ENCODE measurements at regions not wholly inside any gene's neighbourhood (a gene's known extent, or its start where the extent isn't known, plus 50 kb on each side); places are given as distances from the start of the nearest gene placed in this dataset.
"Not testable (repeated sequence)": the region's sequence is repeated elsewhere in the genome, so short reads cannot be mapped to it uniquely, and the experiment has no call there.

DNA sequence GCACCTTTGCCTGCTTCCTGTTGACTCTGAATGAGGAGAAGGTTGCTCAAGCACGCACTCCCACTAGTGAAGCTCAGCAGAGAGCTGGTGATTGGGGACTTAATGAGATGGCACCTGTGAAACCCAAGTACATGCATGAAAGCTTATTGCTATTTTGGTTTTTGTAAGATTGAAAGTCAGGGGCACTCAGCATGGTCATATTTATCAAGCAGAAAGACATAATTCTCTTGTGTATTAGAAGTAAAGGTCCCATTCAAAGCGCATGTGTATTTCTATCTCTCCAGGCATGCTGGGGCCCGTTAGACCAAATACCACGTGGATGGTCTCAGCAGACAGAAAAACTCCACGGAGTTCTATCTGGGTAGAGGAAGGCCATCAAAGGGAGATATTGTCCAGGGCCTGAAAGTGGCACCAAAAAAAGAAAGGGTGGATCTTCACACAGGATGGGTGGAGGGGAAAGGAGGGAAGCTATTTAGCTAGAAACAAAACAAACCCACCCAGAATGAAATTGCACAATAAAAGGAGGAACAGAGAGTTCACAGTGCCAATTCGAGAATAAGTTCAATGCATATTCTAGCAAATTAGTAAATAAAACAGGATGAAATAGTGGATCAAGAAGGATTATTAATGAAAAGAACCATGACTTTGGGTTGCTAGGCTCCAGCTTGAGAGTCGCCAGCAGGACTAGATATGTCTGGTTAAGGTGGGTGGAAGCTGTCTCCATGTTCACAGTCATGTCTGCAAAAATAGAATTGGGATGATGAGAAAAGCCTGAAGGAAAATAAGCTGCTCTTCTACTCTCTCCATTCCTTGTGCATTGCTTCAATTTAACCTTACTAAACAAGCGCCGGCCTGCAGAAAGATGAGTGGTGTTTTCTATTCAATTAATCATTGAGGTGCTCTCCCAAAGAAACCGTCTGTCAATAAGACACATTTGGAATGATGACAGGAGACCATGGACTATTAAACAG, 224.9 kb upstream of the DTNBP1 start:
- Mint-ChIP-seq H3K4me3 (no peak overlapping the region), H3K27ac (no peak overlapping the region), H3K36me3 (ENCODE audit: low read depth) (no peaks in the 10 kb centered on the region), H3K27me3 (ENCODE audit: insufficient read depth) (peaks cover 2% of the 10 kb centered on the region), H3K4me1 (ENCODE audit: low read depth) (no peaks in the 10 kb centered on the region), H3K9me3 (peaks cover 3% of the 10 kb centered on the region)
- no peak for DNase-seq (ENCODE audit: low spot score)
- intact Hi-C loops (cut with micrococcal nuclease) = no loop called here

DNA sequence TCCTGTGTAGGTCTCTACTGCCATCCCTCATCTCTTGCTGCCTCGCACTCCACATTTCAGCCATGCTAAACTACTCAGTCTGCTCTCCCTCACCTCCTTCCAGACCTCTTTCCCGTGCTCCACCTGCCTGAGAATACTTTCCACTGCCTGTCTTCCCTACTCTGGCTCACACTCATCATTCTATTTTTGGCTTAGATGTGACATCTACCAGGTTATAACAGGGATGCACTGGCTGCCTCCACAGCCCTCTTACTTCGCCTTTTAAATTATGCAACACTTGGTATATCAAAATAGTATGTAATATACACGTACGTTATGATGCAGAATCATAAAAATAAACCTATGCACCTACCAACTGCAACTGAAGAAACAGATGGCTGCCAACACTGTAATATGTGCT, 222.8 kb upstream of the DTNBP1 start:
- no peak for DNase-seq (ENCODE audit: low spot score)
- Mint-ChIP-seq H3K4me3 (no peak overlapping the region), H3K4me1 (ENCODE audit: low read depth) (peaks cover 11% of the 10 kb centered on the region), H3K36me3 (ENCODE audit: low read depth) (peaks cover 1% of the 10 kb centered on the region), H3K27me3 (ENCODE audit: insufficient read depth) (no peaks in the 10 kb centered on the region), H3K9me3 (peaks cover 4% of the 10 kb centered on the region), H3K27ac (no peak overlapping the region)
- intact Hi-C loops (cut with micrococcal nuclease) = no loop called here

DNA sequence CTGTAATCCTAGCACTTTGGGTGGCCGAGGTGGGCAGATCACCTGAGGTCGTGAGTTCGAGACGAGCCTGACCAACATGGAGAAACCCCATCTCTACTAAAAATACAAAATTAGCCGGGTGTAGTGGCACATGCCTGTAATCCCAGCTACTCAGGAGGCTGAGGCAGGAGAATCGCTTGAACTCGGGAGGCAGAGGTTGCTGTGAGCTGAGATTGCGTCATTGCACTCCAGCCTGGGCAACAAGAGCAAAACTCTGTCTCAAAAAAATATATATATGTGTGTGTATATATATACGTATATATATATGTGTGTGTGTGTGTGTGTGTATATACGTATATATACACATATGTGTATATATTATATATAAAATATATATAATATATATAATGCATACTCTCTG, 220.8 kb upstream of the DTNBP1 start:
- H3K27ac Mint-ChIP-seq; H3K4me3 Mint-ChIP-seq; H3K9me3 Mint-ChIP-seq; DNase-seq (ENCODE audit: low spot score); intact Hi-C loops (cut with micrococcal nuclease); H3K27me3 Mint-ChIP-seq (ENCODE audit: insufficient read depth); H3K36me3 Mint-ChIP-seq (ENCODE audit: low read depth): not testable (repeated sequence)
- peaks cover 26% of the 10 kb centered on the region for H3K4me1 Mint-ChIP-seq (ENCODE audit: low read depth)

DNA sequence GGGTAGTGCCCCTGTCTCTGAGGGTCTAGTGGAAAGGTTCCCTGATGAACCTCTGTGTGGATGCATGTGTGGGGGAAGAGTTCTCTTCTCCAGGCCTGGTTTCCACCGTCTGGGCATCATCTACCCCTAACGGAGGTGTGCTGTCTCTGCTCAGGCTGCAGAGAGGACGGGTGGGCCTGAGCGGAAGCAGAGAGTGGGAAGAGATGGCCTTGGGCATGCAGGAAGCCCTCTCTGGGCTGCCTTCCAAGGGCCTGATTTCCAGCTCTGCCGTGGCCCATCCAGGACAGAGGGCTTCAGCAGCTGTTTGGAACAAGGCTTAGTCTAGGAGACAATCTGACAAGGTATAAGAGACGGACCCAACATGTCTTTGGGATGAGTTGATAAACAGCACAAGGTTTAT, 220.1 kb upstream of the DTNBP1 start:
- intact Hi-C loops (cut with micrococcal nuclease) = no loop called here
- H3K27me3 Mint-ChIP-seq (ENCODE audit: insufficient read depth) = no peaks in the 10 kb centered on the region
- no peak overlapping the region for H3K27ac Mint-ChIP-seq
- no peak for DNase-seq (ENCODE audit: low spot score)
- no peak overlapping the region for H3K4me3 Mint-ChIP-seq
- H3K9me3 Mint-ChIP-seq = peaks cover 4% of the 10 kb centered on the region
- H3K36me3 Mint-ChIP-seq (ENCODE audit: low read depth) = peaks cover 4% of the 10 kb centered on the region
- H3K4me1 Mint-ChIP-seq (ENCODE audit: low read depth) = peaks cover 26% of the 10 kb centered on the region

DNA sequence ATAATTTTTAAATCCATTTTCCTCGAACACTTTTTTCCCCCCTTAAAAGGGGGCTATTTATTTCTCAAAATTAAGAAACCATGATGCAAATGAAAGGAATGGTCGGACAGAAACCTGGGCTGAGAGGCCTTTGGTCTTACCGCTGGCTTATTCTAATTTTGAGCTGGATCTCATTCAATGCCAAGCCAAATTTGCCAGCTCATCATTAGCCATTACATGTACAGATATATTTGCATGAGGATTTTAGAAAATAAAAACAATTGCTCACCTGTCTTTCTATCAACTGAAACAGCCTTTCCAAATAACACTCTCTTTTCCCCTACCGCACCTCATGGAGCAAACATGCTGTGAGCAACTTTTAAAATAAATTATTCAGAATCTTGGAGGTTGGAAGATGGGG, 219.5 kb upstream of the DTNBP1 start:
- Mint-ChIP-seq H3K4me1 (ENCODE audit: low read depth) (peaks cover 26% of the 10 kb centered on the region), H3K36me3 (ENCODE audit: low read depth) (peaks cover 4% of the 10 kb centered on the region), H3K27ac (no peak overlapping the region), H3K4me3 (no peak overlapping the region), H3K27me3 (ENCODE audit: insufficient read depth) (no peaks in the 10 kb centered on the region), H3K9me3 (peaks cover 4% of the 10 kb centered on the region)
- no peak for DNase-seq (ENCODE audit: low spot score)
- intact Hi-C loops (cut with micrococcal nuclease) = no loop called here

DNA sequence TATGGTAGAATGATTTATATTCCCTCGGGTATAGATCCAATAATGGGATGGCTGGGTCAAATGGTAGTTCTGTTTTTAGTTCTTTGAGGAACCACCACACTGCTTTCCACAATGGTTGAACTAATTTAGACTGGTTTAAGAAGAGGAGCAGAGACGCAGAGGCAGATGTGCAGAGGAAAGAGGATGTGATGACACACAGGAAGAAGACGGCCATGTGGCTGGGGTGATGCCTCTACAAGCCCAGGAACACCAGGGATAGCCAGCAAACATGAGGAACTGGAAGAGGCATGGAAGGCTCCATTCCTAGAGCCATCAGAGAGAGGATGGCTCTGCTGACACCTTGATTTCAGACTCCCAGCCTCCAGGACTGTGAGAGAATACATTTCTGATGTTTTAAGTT, 218.3 kb upstream of the DTNBP1 start:
- Mint-ChIP-seq H3K27ac (peak overlapping the region; percentile 30), H3K36me3 (ENCODE audit: low read depth) (peaks cover 4% of the 10 kb centered on the region), H3K4me1 (ENCODE audit: low read depth) (peaks cover 33% of the 10 kb centered on the region), H3K9me3 (peaks cover 4% of the 10 kb centered on the region), H3K4me3 (no peak overlapping the region), H3K27me3 (ENCODE audit: insufficient read depth) (no peaks in the 10 kb centered on the region)
- intact Hi-C loops (cut with micrococcal nuclease) = no loop called here
- no peak for DNase-seq (ENCODE audit: low spot score)

DNA sequence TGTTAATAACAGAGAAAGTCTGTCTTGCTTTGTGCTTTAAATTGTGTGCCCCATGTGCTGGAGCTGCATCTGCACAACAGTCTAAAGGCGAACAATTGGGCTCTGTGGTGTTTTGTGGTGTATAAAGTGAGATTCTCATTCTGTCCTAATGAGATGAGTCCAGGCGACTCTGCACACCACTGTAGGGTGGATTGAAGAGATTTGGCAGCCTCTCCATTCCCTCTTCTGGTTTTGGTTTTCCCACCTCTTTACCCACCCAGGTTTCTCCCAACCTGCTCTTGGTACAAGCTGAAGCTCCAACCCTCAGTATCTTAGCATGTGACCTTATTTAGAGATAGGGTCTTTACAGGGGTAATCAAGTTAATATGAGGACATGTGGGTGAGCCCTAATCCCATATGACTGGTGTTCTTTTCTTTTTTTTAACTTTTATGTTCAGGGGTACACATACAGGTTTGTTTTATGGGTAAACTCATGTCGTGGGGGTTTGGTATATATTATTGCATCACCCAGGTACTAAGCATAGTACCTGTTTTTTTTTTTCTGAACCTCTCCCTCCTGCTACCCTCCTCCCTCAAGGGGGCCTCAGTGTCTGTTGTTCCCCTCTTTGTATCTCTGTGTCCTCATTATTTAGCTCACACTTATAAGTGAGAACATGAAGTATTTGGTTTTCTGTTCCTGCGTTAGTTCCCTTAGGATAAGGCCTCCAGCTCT, 217.6 kb upstream of the DTNBP1 start:
- peaks cover 34% of the 10 kb centered on the region for H3K4me1 Mint-ChIP-seq (ENCODE audit: low read depth)
- no peaks in the 10 kb centered on the region for H3K27me3 Mint-ChIP-seq (ENCODE audit: insufficient read depth)
- H3K27ac Mint-ChIP-seq = peak overlapping the region; percentile 63
- peaks cover 4% of the 10 kb centered on the region for H3K9me3 Mint-ChIP-seq
- intact Hi-C loops (cut with micrococcal nuclease) = loop anchor here (1.0 kb wide), 1 partner anchor 21 kb away; no protein-coding TSS in a partner anchor
- no peak for DNase-seq (ENCODE audit: low spot score)
- H3K4me3 Mint-ChIP-seq = no peak overlapping the region
- peaks cover 4% of the 10 kb centered on the region for H3K36me3 Mint-ChIP-seq (ENCODE audit: low read depth)

DNA sequence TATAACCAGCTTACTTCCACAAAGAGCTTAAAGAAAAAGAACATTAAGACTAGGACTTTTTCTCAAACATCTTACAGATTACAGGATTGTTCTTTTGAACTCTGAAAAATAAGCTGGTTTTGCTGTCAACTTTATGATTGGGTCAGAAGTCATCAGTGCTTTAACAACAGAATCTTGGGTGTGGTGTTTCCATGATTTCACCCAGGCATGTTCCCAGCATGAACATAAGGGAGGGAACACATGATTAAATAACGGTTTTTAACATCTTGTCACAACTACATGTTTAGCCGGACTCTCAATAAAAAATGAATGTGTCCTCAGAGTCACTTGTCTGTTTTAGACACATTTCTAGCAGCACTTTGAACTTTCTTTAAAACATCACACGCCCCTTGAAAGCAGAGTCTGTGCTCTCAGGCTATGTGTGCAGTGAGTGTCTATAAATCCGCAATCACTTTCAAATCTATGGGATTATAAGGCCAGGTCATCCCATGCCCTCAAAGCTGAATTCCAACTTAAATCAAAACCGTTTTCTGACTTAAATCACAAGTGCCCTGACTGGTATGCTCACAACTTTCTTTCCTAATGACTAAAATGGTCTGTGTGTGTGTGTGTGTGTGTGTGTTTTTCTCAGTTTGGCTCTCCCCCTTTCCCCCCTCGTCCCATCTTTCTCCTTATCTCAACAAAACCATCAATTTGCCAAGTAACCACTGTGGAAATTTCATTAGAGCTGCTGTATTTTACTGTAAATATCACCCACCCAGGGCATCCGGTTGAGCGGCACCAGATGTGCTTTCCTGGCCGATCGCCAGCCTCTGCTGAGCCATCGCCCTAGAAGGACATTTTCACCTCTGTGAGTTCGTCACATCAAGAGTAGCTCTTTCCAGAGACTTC, 216.8 kb upstream of the DTNBP1 start:
- H3K4me1 Mint-ChIP-seq (ENCODE audit: low read depth) = peaks cover 34% of the 10 kb centered on the region
- peaks cover 4% of the 10 kb centered on the region for H3K9me3 Mint-ChIP-seq
- H3K27me3 Mint-ChIP-seq (ENCODE audit: insufficient read depth) = no peaks in the 10 kb centered on the region
- H3K4me3 Mint-ChIP-seq = peak overlapping the region; percentile 53
- peak overlapping the region; percentile 63 for H3K27ac Mint-ChIP-seq
- H3K36me3 Mint-ChIP-seq (ENCODE audit: low read depth) = peaks cover 4% of the 10 kb centered on the region
- DNase-seq (ENCODE audit: low spot score) = no peak
- intact Hi-C loops (cut with micrococcal nuclease) = loop anchor here (1.0 kb wide), 3 partner anchors 22 to 188 kb away; no protein-coding TSS in a partner anchor

DNA sequence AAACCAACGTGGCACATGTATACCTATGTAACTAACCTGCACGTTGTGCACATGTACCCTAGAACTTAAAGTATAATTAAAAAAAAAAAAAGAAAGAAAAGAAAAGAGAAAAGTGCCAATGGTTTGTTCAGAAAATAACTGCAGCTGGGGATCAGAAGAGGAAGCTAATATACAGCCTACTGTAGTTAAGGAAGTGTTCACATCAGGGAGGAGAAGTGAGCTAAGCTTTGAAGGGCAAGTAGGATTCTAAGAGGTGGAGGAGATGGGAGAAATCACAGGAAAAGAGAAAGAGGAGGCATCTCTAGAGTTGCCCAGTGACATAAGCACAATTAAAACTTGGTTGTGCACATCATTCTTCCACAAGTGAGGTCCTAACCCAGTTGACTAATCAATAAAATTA, 214.4 kb upstream of the DTNBP1 start:
- H3K36me3 Mint-ChIP-seq (ENCODE audit: low read depth) = peaks cover 4% of the 10 kb centered on the region
- H3K4me3 Mint-ChIP-seq = no peak overlapping the region
- H3K9me3 Mint-ChIP-seq = peaks cover 4% of the 10 kb centered on the region
- intact Hi-C loops (cut with micrococcal nuclease) = no loop called here
- no peak overlapping the region for H3K27ac Mint-ChIP-seq
- H3K4me1 Mint-ChIP-seq (ENCODE audit: low read depth) = peaks cover 34% of the 10 kb centered on the region
- H3K27me3 Mint-ChIP-seq (ENCODE audit: insufficient read depth) = no peaks in the 10 kb centered on the region
- DNase-seq (ENCODE audit: low spot score) = no peak

DNA sequence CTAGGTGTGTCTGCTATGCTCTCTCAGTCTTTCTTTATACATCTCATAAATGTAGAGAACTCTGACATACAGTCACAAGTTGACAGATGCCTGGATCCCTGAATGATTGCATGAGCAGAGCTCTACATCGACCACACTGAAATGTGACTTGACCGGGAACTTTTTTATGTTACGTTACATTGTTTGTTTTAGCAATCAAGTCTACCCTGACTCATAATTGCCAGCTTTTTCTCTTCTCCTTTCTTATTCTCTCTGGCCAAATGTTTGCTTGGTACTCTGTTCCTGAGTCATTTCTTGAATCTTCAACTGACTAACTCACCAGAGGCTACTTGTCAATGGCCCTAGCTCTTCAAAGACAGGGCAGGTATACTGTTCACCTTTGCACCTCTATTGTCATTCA, 213.6 kb upstream of the DTNBP1 start:
- H3K4me1 Mint-ChIP-seq (ENCODE audit: low read depth) = peaks cover 31% of the 10 kb centered on the region
- no peak for DNase-seq (ENCODE audit: low spot score)
- no peaks in the 10 kb centered on the region for H3K27me3 Mint-ChIP-seq (ENCODE audit: insufficient read depth)
- peaks cover 4% of the 10 kb centered on the region for H3K9me3 Mint-ChIP-seq
- H3K27ac Mint-ChIP-seq = peak overlapping the region; percentile 30
- intact Hi-C loops (cut with micrococcal nuclease) = loop anchor here (1.0 kb wide), 1 partner anchor 100 kb away; no protein-coding TSS in a partner anchor
- no peak overlapping the region for H3K4me3 Mint-ChIP-seq
- peaks cover 4% of the 10 kb centered on the region for H3K36me3 Mint-ChIP-seq (ENCODE audit: low read depth)

DNA sequence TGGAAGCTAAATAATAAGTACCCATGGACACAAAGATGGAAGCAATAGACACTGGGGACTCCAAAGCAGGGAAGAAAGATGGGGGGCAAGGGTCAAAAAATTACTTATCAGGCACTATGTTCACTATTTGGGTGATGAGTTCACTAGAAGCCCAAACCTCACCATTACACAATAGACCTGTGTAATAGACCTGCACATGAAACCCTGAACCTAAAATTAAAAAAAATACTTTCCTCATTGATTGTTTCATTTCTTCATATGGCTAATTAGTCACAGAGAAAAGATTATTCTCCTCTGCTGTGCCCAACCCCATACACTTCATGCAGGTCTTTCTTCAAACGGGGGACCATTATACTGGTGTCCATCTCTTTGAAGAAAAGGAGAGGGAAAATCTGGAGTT, 213.0 kb upstream of the DTNBP1 start:
- Mint-ChIP-seq H3K27me3 (ENCODE audit: insufficient read depth) (no peaks in the 10 kb centered on the region), H3K27ac (no peak overlapping the region), H3K36me3 (ENCODE audit: low read depth) (peaks cover 2% of the 10 kb centered on the region), H3K4me3 (no peak overlapping the region), H3K9me3 (peaks cover under 1% of the 10 kb centered on the region), H3K4me1 (ENCODE audit: low read depth) (peaks cover 25% of the 10 kb centered on the region)
- DNase-seq (ENCODE audit: low spot score) = no peak
- intact Hi-C loops (cut with micrococcal nuclease) = loop anchor here (1.0 kb wide), 1 partner anchor 99 kb away; no protein-coding TSS in a partner anchor

DNA sequence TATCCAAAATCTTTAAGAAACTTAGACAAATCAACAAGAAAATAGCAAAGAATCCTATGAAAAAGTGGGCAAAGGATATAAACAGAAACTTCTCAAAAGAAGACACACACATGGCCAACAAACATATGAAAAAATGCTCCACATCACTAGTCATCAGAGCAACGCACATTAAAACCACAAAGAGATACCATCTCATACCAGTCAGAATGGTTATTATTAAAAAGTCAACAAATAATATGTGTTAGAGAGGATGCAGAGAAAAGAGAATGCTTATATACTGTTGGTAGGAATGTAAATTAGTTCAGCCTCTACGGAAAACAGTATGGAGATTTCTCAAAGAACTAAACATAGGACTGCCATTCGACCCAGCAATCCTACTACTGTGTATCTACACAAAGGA, 212.0 kb upstream of the DTNBP1 start:
- H3K4me3 Mint-ChIP-seq = no peak overlapping the region
- intact Hi-C loops (cut with micrococcal nuclease) = no loop called here
- H3K27ac Mint-ChIP-seq = no peak overlapping the region
- peaks cover 3% of the 10 kb centered on the region for H3K27me3 Mint-ChIP-seq (ENCODE audit: insufficient read depth)
- peaks cover 15% of the 10 kb centered on the region for H3K4me1 Mint-ChIP-seq (ENCODE audit: low read depth)
- DNase-seq (ENCODE audit: low spot score) = no peak
- H3K36me3 Mint-ChIP-seq (ENCODE audit: low read depth) = no peaks in the 10 kb centered on the region
- H3K9me3 Mint-ChIP-seq = no peaks in the 10 kb centered on the region

Data from activated T-helper 1 cell treated with anti-CD3 and anti-CD28 coated beads, Interleukin-12 subunit alpha, Interleukin-12 subunit beta, Interleukin-2, Interleukin-4 antibody, amounts not matched to agents 30 ng/mL and 10 ng/mL and 1 ng/mL, durations not matched to agents 14 hours and 24 hours and 36 hours (primary cell).